ENCODE measurements at regions not wholly inside any gene's neighbourhood (a gene's known extent, or its start where the extent isn't known, plus 50 kb on each side); places are given as distances from the start of the nearest gene placed in this dataset.

- no peak for TF ChIP-seq CTCF (IDR thresholded peaks at IDR 0.05)
- no peak for TF ChIP-seq POLR2A (IDR thresholded peaks at IDR 0.05)
- TF ChIP-seq POLR2AphosphoS5 (IDR thresholded peaks at IDR 0.05) = no peak
- no peak for TF ChIP-seq EP300 (IDR thresholded peaks at IDR 0.05)
These were observed 168.2 kb downstream of the KIF26A start for GRCh38 chr14:104306450-104307040.
